ENCODE measurements at regions not wholly inside any gene's neighbourhood (a gene's known extent, or its start where the extent isn't known, plus 50 kb on each side); places are given as distances from the start of the nearest gene placed in this dataset.

DNA sequence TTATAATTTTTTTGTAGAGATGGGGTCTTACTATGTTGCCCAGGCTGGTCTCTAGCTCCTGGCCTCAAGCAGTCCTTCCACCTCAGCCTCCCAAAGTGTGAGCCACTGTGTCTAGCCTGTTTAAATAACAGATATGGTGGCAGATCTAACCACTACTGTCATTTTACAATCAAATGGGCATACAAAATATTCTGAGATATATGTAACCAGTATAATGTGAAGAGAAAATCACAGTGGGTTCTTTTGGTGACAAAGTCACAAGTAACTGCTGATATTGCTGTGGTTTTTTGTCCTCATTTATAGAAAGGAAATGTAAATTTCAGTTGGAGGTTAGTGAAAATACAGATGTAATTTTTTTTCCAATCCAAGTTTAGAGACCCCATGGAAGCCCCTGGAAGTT is 58.6 kb upstream of the ARHGEF3 start (continued):
- TF ChIP-seq, protein P1, sequence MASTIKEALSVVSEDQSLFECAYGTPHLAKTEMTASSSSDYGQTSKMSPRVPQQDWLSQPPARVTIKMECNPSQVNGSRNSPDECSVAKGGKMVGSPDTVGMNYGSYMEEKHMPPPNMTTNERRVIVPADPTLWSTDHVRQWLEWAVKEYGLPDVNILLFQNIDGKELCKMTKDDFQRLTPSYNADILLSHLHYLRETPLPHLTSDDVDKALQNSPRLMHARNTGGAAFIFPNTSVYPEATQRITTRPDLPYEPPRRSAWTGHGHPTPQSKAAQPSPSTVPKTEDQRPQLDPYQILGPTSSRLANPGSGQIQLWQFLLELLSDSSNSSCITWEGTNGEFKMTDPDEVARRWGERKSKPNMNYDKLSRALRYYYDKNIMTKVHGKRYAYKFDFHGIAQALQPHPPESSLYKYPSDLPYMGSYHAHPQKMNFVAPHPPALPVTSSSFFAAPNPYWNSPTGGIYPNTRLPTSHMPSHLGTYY (CRISPR knock-in tag; IDR thresholded peaks at IDR 0.05) = no peak
- no peak for TF ChIP-seq ETV6 (CRISPR knock-in tag; IDR thresholded peaks at IDR 0.05)
- TF ChIP-seq, protein P2, sequence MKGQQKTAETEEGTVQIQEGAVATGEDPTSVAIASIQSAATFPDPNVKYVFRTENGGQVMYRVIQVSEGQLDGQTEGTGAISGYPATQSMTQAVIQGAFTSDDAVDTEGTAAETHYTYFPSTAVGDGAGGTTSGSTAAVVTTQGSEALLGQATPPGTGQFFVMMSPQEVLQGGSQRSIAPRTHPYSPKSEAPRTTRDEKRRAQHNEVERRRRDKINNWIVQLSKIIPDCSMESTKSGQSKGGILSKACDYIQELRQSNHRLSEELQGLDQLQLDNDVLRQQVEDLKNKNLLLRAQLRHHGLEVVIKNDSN (CRISPR knock-in tag; IDR thresholded peaks at IDR 0.05) = no peak
- TF ChIP-seq, protein P3, sequence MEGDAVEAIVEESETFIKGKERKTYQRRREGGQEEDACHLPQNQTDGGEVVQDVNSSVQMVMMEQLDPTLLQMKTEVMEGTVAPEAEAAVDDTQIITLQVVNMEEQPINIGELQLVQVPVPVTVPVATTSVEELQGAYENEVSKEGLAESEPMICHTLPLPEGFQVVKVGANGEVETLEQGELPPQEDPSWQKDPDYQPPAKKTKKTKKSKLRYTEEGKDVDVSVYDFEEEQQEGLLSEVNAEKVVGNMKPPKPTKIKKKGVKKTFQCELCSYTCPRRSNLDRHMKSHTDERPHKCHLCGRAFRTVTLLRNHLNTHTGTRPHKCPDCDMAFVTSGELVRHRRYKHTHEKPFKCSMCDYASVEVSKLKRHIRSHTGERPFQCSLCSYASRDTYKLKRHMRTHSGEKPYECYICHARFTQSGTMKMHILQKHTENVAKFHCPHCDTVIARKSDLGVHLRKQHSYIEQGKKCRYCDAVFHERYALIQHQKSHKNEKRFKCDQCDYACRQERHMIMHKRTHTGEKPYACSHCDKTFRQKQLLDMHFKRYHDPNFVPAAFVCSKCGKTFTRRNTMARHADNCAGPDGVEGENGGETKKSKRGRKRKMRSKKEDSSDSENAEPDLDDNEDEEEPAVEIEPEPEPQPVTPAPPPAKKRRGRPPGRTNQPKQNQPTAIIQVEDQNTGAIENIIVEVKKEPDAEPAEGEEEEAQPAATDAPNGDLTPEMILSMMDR (IDR thresholded peaks at IDR 0.05) = no peak
- TF ChIP-seq, protein P4, sequence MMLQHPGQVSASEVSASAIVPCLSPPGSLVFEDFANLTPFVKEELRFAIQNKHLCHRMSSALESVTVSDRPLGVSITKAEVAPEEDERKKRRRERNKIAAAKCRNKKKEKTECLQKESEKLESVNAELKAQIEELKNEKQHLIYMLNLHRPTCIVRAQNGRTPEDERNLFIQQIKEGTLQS (CRISPR knock-in tag; conservative IDR thresholded peaks at IDR 0.05) = no peak
- TF ChIP-seq, protein P5, sequence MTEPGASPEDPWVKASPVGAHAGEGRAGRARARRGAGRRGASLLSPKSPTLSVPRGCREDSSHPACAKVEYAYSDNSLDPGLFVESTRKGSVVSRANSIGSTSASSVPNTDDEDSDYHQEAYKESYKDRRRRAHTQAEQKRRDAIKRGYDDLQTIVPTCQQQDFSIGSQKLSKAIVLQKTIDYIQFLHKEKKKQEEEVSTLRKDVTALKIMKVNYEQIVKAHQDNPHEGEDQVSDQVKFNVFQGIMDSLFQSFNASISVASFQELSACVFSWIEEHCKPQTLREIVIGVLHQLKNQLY (CRISPR knock-in tag; IDR thresholded peaks at IDR 0.05) = no peak
- TF ChIP-seq MXD4 (CRISPR knock-in tag; IDR thresholded peaks at IDR 0.05; ENCODE audit: borderline replicate concordance) = no peak
- no peak for TF ChIP-seq ZNF263 (CRISPR knock-in tag; IDR thresholded peaks at IDR 0.05; ENCODE audit: low read depth)
- TF ChIP-seq GABPB1 (CRISPR knock-in tag; IDR thresholded peaks at IDR 0.05) = no peak
- no peak for TF ChIP-seq ATF1 (CRISPR knock-in tag; IDR thresholded peaks at IDR 0.05)
- TF ChIP-seq ZNF121 (CRISPR knock-in tag; IDR thresholded peaks at IDR 0.05) = no peak

DNA sequence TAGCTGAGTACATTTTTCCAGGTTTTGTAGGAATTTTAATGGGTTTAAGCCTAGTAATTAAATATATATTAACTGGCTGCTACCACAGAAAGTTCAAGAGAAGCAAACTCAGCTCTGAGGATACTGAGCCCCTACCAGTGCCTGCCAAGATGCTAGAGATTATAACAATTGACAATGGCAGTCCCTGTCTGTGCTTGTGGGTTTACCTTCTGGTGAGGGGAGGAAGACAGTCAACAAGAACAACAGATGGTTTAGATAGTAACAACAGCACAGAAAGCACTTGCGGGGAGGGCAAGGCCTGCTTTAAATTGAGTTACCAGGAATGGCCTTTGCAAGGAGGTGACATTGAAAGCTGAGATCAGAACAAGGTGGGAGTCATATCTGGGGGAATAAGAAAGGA is 56.6 kb upstream of the ARHGEF3 start:
- H3K9me3 Mint-ChIP-seq = peaks cover 3% of the 10 kb centered on the region; the same call in 1 of the 2 replicates

More for the DNA sequence above, 56.6 kb upstream of the ARHGEF3 start:
- Mint-ChIP-seq H3K27me3 (ENCODE audit: low read depth) (no peaks in the 10 kb centered on the region), H3K4me1 (peaks cover 12% of the 10 kb centered on the region), H3K27ac (no peak overlapping the region), H3K36me3 (no peaks in the 10 kb centered on the region), H3K4me3 (no peak overlapping the region)
- ChIA-PET POLR2A (no interaction called here), CTCF (no interaction called here)
- ATAC-seq = no peak
- TF ChIP-seq ZNF138 (CRISPR knock-in tag; conservative IDR thresholded peaks at IDR 0.05) (no peak), GABPB1 (CRISPR knock-in tag; IDR thresholded peaks at IDR 0.05) (no peak), NR1H2 (CRISPR knock-in tag; IDR thresholded peaks at IDR 0.05) (no peak), ATF1 (CRISPR knock-in tag; IDR thresholded peaks at IDR 0.05) (no peak), ZNF232 (CRISPR knock-in tag; IDR thresholded peaks at IDR 0.05) (no peak)
- TF ChIP-seq, protein P6, sequence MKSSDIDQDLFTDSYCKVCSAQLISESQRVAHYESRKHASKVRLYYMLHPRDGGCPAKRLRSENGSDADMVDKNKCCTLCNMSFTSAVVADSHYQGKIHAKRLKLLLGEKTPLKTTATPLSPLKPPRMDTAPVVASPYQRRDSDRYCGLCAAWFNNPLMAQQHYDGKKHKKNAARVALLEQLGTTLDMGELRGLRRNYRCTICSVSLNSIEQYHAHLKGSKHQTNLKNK (CRISPR knock-in tag; IDR thresholded peaks at IDR 0.05) = no peak
- TF ChIP-seq, protein P7, sequence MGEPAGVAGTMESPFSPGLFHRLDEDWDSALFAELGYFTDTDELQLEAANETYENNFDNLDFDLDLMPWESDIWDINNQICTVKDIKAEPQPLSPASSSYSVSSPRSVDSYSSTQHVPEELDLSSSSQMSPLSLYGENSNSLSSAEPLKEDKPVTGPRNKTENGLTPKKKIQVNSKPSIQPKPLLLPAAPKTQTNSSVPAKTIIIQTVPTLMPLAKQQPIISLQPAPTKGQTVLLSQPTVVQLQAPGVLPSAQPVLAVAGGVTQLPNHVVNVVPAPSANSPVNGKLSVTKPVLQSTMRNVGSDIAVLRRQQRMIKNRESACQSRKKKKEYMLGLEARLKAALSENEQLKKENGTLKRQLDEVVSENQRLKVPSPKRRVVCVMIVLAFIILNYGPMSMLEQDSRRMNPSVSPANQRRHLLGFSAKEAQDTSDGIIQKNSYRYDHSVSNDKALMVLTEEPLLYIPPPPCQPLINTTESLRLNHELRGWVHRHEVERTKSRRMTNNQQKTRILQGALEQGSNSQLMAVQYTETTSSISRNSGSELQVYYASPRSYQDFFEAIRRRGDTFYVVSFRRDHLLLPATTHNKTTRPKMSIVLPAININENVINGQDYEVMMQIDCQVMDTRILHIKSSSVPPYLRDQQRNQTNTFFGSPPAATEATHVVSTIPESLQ (CRISPR knock-in tag; IDR thresholded peaks at IDR 0.05) = no peak
- TF ChIP-seq, protein P8, sequence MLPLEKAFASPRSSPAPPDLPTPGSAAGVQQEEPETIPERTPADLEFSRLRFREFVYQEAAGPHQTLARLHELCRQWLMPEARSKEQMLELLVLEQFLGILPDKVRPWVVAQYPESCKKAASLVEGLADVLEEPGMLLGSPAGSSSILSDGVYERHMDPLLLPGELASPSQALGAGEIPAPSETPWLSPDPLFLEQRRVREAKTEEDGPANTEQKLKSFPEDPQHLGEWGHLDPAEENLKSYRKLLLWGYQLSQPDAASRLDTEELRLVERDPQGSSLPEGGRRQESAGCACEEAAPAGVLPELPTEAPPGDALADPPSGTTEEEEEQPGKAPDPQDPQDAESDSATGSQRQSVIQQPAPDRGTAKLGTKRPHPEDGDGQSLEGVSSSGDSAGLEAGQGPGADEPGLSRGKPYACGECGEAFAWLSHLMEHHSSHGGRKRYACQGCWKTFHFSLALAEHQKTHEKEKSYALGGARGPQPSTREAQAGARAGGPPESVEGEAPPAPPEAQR (CRISPR knock-in tag; IDR thresholded peaks at IDR 0.05) = no peak
- DNase-seq (ENCODE audit: low spot score) = no peak
